Limb (tissue), 2 donors: ENCODE measurements at regions not wholly inside any gene's neighbourhood (a gene's known extent, or its start where the extent isn't known, plus 50 kb on each side); places are given as distances from the start of the nearest gene placed in this dataset.
A peak's percentile ranks its signal among the peaks of the same experiment; 100 is the strongest.
"Not testable (repeated sequence)": the region's sequence is repeated elsewhere in the genome, so short reads cannot be mapped to it uniquely, and the experiment has no call there.

Experiments used
- DNase-seq, 2 donors: peaks; one replicate each; pipeline ENCODE4 v3.0.0-alpha.2; 2016; ENCODE audit errors: extremely low spot score in 2 of 2

DNA sequence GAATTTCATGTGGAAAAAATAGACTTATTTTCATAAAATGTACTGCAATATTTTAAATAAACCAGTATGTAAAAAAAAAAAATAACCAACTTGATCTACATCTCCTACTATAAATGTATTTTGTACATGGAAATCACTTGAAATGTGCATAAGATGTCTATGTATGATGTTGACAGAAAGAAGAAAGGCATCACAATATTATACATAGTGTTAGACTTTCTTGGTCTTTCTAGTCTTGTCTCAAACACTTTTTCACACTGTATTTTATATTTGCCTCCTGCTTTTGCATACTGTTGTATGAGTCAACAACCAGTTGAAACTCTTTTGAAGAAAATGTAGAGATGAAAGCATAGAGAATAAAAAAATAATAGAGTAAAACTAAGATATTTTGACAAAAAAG is 352.4 kb upstream of the MGAT4C start:
- no peak for DNase-seq

DNA sequence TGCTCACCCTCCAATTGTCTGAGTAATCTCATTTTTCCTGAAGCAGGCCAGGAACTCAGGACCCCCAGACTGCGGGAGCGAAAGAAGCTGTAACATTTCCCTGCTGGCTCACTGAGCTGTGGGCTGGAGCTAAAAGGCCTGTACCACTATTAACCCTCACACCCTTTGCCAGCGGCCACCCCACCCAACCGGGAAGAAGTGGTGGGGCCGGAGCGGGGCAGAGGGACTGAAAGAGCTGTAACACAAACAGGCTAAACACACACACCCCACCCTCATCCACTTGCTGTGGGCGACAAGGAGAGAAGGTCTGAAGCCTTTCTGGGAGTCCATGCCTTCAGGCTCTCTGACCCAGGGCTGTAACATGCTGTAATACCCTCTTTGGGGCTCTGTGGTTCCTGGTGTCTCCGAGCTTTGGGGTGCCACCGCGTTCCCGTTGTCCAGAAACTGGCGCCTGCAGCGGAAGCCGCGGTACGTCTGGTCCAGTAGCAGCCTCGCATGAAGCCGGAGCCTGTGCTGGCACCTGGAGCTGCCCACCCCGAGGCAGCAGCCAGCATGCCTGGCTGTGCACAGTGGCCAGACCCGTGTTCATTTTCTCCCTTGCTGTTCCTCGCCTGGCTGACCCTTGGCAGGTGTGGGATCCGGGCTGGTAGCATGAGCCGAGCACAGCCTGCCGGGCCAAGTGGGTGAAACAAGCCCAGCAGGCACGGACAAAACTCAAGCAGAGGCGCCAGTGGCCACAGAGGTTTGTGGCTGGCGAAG is 345.5 kb upstream of the MGAT4C start:
- peak in 1 of 2 donors; percentile 25 for DNase-seq

DNA sequence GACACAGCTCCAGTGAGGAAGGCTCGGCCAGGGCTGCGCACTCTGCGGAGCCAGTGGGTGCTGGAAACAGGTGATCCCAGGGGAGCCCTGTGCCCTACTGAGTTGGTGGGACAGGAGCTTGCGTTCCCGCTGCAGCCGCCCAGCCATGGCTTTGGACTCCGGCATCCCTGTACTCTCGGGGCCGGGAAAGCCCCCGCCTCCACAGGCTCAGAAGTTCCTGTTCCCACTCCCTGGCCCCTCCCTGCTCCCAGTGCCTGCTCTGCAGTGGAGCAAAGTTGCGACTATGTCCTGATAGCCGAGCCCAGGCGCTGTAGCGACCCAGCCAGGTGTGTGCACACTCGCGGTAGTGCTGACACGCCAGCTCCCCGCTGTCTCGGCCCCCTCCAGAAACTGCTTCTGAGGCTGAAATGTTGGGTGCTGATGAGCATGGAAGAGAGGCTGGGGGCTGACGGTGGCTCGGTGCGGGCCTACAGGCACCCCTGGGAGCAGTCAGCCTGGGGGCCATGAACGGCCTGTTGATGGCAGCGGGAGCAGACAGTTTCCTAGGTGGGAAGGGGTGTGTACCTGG is 344.6 kb upstream of the MGAT4C start:
- DNase-seq = no peak

DNA sequence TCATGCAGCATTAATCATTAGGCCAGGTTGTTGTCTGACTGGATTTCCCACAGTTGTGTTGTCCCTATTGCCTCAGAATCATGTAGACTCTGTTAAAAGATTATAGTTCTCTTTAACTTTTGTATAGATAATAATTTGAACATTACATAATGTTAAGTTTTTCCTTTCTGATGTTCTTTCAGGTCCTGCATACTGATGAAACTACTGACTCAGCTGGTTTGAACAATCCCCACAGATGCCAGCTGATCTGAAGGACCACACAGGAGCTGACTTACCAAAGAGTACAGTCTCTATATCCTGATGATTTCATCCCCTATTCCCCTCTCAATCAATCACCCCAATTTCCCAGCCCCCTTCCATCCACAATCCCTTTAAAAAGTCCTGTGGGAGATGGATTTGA is 341.2 kb upstream of the MGAT4C start:
- no peak for DNase-seq

DNA sequence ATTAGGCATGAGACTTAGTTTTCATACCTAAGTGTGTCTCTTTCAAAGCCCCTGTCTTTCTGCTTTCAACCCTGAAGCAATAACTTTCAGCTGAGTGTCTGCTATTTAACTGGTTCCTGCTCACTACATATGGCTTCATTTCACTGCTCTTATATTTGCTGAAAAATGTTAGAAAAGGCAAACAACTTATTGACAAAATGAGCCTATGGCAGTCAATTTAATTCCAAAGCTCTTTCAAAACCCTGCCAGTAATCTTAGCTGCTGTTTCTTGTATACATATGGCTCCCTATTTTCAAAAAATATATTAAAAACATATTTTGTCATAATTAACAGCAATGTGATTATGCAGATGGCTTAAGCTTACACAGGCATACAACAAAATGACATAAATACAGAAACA is 334.1 kb upstream of the MGAT4C start:
- DNase-seq = no peak

DNA sequence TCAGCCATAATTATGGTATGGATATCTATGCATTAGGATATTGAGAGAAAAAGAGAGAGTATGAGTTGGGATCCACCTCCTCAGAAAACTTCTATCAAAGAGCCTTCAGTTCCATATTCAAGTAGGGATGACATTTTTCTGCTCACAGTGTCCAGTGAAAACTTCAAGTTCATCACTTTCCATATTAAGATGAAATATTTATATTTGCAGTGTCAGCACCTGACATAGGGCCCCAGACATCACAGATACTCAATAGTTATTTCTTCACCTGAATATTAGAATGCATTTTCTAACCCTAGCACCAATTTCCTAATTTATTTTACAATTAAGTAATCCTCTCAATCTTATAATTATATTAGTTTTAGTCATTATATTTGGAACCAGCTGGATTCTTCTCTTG is 318.0 kb upstream of the MGAT4C start:
- no peak for DNase-seq

DNA sequence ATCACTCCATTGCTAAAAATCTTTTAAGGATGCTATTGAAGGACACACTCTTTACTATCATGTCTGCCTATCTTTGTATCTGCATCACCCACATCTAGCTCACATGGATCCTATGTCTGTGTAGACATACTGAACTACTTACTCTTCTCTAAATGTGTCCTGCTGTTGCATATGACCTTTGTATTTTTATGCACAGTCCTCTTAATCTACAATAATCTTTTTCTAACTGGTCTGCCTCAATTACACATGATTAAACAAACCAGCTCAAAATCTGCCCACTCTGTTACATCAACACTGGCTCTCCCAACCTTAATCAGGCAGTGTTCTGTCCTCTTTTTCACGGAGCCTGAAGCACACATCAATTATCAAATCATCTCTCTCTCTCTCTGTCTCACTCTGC is 316.3 kb upstream of the MGAT4C start:
- no peak for DNase-seq

DNA sequence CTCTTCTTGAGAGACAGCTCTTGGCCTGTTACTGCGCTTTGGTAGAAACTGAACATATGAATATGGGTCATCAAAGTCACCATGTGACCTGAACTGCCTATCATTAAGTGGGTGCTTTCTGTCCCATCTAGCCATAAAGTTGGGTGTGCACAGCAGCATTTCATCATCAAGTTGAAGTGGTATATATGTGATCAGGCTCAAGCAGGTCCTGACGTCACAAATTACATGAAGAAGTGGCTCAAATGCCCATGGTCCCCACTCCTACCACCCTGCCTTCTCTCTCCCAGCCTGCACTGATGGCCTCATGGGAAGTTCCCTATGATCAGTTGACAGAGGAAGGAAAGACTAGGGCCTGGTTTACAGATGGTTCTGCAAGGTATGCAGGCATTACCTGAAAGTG is 308.8 kb upstream of the MGAT4C start:
- DNase-seq = no peak

DNA sequence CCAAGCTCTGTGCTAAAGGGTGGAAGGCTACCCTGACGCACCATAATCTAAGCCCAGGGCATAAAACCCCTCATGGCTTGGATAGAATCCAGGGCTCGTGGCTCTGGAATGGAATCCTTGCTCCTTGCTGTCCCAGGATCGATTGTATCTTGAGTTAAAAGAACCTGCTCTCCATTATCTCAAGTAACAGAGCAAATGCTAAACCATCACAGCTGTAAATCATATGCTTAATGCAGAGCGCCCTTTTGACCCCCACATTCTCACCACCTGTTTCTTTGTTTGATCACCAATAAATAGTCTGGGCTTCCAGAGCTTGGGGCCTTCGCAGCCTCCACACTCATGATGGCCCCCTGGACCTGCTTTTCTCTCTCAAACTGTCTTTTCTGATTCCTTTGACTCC is 299.3 kb upstream of the MGAT4C start:
- not testable (repeated sequence) for DNase-seq

DNA sequence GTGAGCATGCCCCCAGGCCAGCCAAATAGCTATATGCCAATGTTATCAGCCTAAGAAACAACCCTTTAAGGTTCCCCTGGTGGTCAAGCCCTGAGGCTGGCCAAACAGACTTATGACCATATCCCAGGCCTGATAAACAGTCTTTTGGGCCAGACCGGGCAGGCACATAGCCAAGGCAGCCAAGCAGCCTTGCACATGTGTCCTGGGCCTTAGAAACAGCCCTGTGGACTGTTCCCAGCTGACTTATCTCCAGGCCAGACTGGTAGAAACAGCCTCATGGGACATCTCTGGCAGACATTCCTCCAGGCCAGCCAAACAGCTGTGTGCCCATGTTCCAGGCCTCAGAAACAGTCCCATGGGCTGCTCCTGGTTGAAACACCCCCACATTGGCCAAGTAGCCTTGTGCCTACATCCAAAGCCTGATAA is 295.0 kb upstream of the MGAT4C start:
- DNase-seq = no peak

DNA sequence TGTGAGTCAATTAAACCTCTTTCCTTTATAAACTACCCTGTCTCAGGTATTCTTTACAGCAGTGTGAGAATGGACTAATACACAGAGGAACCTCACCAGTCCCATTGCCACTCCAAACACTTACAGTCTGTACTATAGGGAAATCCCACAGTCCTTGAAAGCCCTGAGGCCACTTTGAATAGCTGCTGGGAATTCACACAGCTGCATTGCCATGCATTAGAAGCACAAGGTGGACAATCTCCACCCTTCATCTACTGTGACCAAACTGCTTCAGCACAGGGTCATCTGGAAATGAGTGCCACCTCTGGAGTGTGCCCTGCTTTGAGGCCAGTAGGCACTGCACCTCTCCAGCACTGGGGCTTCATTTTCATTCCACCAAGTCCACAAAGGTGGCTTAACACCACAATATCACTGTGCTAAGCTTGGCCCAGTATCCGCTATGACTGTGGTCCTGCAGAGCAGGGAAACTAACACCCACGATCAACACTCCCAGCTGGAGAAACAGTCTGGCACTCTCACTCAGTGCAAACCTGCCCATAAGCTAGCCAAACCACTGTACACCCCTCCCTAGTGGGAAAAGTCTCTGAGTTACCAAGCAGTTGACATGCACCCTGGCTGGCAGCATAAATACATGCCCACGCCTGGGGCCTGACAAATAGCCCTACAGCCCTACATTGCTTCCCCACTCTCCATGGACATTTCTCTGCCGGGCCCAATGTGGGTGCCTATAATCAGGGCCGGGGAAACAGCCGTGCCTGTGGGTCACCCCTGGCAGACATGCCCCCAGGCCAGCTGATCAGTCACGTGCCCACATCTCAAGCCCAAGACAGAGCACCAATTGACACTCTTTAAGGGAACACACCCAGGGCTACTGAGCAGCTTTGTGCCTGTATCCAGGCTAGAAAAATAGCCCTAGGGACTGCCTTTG is 294.3 kb upstream of the MGAT4C start:
- no peak for DNase-seq

DNA sequence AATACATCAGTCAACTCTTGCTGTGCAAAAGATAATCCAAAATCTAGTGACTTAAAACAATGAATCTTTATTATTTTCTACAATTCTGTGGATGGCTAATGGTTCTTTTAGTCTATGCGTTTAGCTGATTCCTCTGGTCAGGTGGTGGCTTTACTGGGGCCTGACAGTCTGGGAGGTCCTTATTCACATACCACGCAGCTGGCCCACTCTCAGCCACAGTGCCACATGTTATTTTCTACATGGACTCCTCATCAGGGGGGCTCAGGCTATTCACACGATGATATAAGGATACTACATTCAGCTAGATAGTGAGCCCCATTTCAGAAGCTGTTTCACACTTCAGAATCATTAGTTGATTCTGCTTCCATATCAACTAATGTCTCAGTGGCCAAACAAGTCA is 287.5 kb upstream of the MGAT4C start:
- DNase-seq = no peak

DNA sequence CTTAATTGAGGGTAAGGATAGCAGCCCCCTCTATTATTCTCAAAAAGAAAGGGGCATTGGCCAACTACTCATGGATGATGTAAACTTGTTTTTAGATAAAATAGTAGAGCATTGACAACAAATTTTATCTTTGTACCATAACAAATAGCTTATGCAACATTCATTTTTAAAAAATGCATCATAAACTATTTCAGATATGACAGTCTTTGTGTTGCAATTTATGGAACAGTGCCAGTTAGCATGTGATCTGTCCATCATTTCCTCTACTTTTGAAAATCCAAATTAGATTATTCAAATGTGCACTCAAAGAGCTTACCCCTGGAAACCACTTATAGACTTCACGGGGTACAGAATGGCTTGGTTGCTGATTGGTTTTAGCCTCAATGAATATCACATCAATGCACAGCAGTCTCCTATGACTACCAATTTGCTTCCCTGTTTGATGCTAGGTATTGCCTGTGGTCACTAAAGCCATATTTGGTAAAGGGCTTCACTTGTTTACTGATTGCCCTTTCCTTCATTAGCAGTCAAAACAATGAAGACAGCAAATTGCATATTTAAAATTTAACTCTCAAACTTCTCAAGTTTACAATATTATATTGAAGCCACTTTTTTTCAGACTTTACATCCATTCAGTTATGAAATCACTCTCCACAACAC is 274.9 kb upstream of the MGAT4C start:
- DNase-seq = no peak

DNA sequence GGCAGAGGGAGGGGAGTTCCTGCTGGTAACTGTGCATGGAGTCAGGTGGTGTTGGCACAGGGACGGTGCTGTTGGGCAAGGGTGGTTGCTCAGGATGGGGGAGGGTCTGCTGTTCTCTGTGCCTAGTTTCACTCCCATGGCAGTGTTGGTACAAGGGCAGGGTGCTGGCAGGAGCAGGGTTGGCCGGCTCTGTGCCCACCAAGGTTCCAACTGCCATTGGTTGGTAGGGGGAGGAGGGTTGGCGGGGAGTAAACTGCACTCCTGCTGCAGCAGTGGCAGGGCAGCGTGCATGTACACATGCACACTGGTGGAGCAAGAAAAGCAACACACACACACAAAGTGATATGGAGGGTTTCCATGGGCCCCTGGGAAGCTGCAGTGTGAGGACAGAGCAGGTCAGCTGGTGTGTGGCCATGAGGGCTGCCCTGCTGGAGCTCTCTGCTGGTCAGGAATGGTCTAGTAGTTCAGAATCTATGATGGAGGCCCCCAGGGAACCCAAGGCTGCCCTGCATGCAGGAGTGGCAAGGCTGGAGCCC is 269.9 kb upstream of the MGAT4C start:
- DNase-seq = no peak

DNA sequence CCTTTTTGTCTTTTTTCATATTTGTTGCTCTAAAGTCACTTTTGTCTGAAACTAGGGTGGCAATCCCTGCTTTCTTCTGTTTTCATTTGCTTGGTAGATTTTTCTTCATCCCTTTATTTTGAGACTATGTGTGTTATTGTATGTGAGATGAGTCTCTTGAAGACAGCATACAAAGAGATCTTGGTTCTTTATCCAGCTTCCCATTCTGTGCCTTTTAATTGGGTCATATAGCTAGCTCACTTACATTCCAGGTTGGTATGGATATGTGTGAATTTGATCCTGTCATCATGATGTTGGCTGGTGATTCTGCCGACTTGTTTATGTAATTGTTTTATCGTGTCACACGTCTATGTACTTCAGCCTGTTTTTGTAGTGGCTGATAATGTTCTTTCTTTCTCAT is 267.7 kb upstream of the MGAT4C start:
- DNase-seq = no peak

DNA sequence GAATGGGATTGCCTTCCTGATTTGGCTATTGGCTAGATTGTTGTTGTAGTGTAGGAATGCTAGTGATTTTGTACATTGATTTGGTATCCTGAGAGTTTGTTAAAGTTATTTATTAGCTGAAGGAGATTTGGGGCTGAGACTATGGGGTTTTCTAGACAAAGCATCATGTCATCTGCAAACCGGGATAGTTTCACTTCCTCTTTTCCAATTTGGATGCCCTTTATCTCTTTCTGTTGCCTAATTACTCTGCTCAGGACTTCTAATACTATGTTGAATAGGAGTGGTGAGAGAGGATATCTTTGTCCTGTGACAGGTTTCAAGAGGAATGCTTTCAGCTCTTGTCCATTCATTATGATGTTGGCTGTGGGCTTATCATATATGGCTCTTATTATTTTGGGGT is 265.7 kb upstream of the MGAT4C start:
- no peak for DNase-seq

DNA sequence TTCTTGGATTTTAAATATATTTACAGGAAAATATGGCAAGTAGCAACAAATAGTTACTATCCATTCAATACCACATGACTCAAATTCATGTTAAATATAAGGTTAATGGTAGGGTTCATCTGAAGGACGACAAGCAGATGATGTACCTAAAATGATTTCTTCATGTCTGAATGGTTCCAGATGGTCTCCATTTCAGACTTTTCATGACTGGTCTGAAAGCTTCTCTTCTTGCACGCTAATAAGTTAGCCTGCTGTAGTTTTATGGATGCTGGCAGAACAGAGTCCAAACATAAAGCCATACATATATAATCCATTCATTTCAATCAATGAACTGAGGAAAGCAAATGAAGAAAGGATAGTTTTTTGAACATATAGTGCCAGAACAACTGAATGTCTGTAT is 257.0 kb upstream of the MGAT4C start:
- DNase-seq = peak in 1 of 2 donors; percentile 61

DNA sequence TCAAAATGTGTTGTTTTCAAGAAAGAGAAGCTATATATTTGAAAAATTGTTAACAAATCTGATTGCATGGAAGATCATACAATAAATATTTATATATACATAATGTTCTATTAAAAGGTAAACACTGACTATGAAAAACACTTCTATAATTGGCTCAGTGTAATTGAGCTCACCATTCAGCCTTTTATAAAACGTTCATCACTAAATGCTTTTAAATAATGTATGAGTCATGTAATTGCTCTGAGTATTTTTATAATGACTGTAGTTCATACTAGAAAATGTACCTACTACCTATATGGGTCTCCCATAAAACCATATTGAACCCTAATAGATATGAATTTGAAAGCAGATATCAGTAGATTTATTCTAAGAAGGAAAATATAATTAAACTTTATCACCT is 240.4 kb upstream of the MGAT4C start:
- DNase-seq = no peak

DNA sequence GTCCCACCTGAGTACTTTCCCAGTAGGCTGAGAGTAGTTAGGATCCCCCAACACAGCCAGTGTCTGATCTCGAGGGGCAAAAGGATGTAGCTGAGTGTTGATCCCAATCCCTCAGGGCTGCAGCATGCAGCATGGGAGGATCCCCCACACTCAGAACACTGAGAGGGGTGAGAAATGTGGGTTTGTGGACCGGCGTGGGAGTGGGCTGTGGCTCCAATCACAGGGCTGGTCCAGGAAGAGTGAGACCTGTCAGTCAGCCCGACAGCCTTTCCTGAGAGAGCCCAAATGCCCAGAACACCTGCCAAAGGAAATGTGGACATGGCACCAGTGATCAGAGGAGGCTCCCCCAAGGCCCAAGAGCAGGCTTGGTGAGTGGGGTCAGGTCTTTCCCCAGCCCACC is 228.3 kb upstream of the MGAT4C start:
- no peak for DNase-seq

DNA sequence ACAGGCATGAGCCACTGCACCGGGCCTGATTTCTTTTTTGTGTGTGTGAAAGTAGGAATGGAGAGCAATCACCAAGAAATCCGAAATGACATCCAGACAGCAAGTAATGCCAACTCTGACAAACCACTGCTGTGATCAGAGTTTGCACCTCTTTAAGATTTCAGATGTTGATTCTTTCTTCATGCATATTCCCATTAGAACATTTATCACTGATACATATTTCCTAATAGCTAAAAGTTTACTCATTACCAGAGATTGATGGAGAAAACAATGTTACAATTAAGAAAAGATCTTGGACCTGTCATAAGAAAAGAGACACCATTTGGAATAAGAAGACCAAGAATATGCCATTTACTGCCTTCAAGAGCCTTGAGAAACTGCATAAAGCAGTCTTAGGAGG is 217.0 kb upstream of the MGAT4C start:
- no peak for DNase-seq

DNA sequence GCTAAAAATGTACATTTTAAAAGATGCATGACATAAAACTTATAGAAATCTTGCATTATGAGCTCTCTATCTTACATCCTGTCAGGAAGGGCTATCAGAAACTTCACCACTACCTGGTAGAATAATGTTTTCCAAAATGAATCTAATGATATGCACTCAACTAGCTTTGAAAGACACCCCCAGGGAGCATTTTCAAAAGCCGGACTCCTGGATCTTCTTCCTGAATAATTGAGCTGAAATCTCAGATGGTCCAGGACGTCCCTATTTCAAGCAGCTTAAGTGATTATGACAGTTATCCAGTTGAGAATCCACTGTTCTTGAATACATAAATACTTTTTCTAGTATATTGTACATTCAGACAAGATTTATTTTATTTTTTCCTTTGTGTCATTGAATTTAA is 200.6 kb upstream of the MGAT4C start:
- no peak for DNase-seq

DNA sequence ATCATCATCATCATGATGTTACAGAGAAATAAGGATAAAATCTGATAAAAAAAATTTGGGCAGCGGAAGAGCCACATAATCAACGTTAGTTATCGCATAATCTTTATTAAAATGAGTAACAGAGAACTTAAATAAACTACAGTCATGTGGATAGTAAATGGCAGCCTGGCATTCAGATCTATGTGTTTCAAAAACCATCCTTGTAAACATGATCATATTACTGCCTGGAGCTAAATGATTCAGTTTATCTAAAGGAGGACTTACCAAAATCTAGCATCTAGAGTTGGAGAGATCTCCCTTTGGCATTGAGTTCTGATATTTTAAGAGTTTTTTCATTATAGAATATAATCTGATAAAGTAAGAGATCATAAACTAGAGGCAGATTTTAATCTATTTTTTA is 200.1 kb upstream of the MGAT4C start:
- no peak for DNase-seq
